ENCODE measurements at regions not wholly inside any gene's neighbourhood (a gene's known extent, or its start where the extent isn't known, plus 50 kb on each side); places are given as distances from the start of the nearest gene placed in this dataset.

GRCh38 chr9:10744669-10745068 is 131.9 kb upstream of the PTPRD start:
- Mint-ChIP-seq H3K9me3 (peaks cover 2 to 19% (median 8%) of the 10 kb centered on the region in 7 donors), H3K4me1 (no peaks in the 10 kb centered on the region)
- no peak for DNase-seq

GRCh38 chr9:10753474-10753873 is 140.7 kb upstream of the PTPRD start:
- ATAC-seq (ENCODE audit: low read depth in 2 of 2) (no peak), DNase-seq (no peak)
- no peaks in the 10 kb centered on the region for H3K36me3 Mint-ChIP-seq
- H3K4me1 Mint-ChIP-seq, result no peaks in the 10 kb centered on the region
- H3K4me3 Mint-ChIP-seq, result no peak overlapping the region
- no peaks in the 10 kb centered on the region for H3K27me3 Mint-ChIP-seq
- no peak overlapping the region for H3K27ac Mint-ChIP-seq
- H3K9me3 Mint-ChIP-seq, result peaks cover 4 to 22% (median 10%) of the 10 kb centered on the region in 7 donors

More at GRCh38 chr9:10744669-10745068, 131.9 kb upstream of the PTPRD start:
- H3K27ac Mint-ChIP-seq, result no peak overlapping the region
- H3K4me3 Mint-ChIP-seq, result no peak overlapping the region
- peaks cover 0 to 4% of the 10 kb centered on the region in 2 donors for H3K36me3 Mint-ChIP-seq
- ATAC-seq (ENCODE audit: low read depth in 2 of 2), result no peak
- H3K27me3 Mint-ChIP-seq, result no peaks in the 10 kb centered on the region

- H3K27me3 Mint-ChIP-seq, result no peaks in the 10 kb centered on the region
- peaks cover 0 to 14% (median 5%) of the 10 kb centered on the region in 7 donors for H3K9me3 Mint-ChIP-seq
- DNase-seq, result no peak
- H3K4me1 Mint-ChIP-seq, result no peaks in the 10 kb centered on the region
- ATAC-seq (ENCODE audit: low read depth in 2 of 2), result no peak
- no peaks in the 10 kb centered on the region for H3K36me3 Mint-ChIP-seq
- no peak overlapping the region for H3K27ac Mint-ChIP-seq
- no peak overlapping the region for H3K4me3 Mint-ChIP-seq
Observed at GRCh38 chr9:10764481-10764880, 151.7 kb upstream of the PTPRD start.

GRCh38 chr9:10773136-10773535 is 160.3 kb upstream of the PTPRD start:
- Mint-ChIP-seq H3K4me3 (no peak overlapping the region), H3K9me3 (peaks cover 0 to 12% (median 0%) of the 10 kb centered on the region in 7 donors), H3K36me3 (no peaks in the 10 kb centered on the region), H3K27ac (no peak overlapping the region), H3K4me1 (no peaks in the 10 kb centered on the region), H3K27me3 (no peaks in the 10 kb centered on the region)
- no peak for DNase-seq
- ATAC-seq (ENCODE audit: low read depth in 2 of 2), result no peak

- DNase-seq, result no peak
- H3K4me1 Mint-ChIP-seq, result no peaks in the 10 kb centered on the region
- peaks cover 0 to 10% (median 0%) of the 10 kb centered on the region in 7 donors for H3K9me3 Mint-ChIP-seq
- H3K27me3 Mint-ChIP-seq, result no peaks in the 10 kb centered on the region
- H3K4me3 Mint-ChIP-seq, result no peak overlapping the region
- no peak for ATAC-seq (ENCODE audit: low read depth in 2 of 2)
- H3K36me3 Mint-ChIP-seq, result no peaks in the 10 kb centered on the region
- no peak overlapping the region for H3K27ac Mint-ChIP-seq
Observed at GRCh38 chr9:10774051-10774450, 161.2 kb upstream of the PTPRD start.

GRCh38 chr9:10785255-10785654 is 172.5 kb upstream of the PTPRD start:
- no peak for ATAC-seq (ENCODE audit: low read depth in 2 of 2)
- H3K27ac Mint-ChIP-seq, result no peak overlapping the region
- no peaks in the 10 kb centered on the region for H3K27me3 Mint-ChIP-seq
- no peaks in the 10 kb centered on the region for H3K36me3 Mint-ChIP-seq
- H3K4me1 Mint-ChIP-seq, result no peaks in the 10 kb centered on the region
- peaks cover 6 to 17% (median 10%) of the 10 kb centered on the region in 7 donors for H3K9me3 Mint-ChIP-seq
- no peak overlapping the region for H3K4me3 Mint-ChIP-seq
- no peak for DNase-seq

- no peak overlapping the region for H3K27ac Mint-ChIP-seq
- H3K27me3 Mint-ChIP-seq, result no peaks in the 10 kb centered on the region
- H3K9me3 Mint-ChIP-seq, result peaks cover 0 to 14% (median 4%) of the 10 kb centered on the region in 7 donors
- no peak overlapping the region for H3K4me3 Mint-ChIP-seq
- no peak for ATAC-seq (ENCODE audit: low read depth in 2 of 2)
- H3K36me3 Mint-ChIP-seq, result no peaks in the 10 kb centered on the region
- H3K4me1 Mint-ChIP-seq, result no peaks in the 10 kb centered on the region
- DNase-seq, result no peak
Observed at GRCh38 chr9:10793306-10793705, 180.5 kb upstream of the PTPRD start.

GRCh38 chr9:10804486-10804885 is 191.7 kb upstream of the PTPRD start:
- Mint-ChIP-seq H3K27me3 (no peaks in the 10 kb centered on the region), H3K4me3 (no peak overlapping the region), H3K4me1 (no peaks in the 10 kb centered on the region), H3K9me3 (peaks cover 0 to 7% (median 3%) of the 10 kb centered on the region in 7 donors), H3K36me3 (no peaks in the 10 kb centered on the region), H3K27ac (no peak overlapping the region)
- ATAC-seq (ENCODE audit: low read depth in 2 of 2), result no peak
- no peak for DNase-seq

- Mint-ChIP-seq H3K27ac (no peak overlapping the region), H3K27me3 (no peaks in the 10 kb centered on the region), H3K4me1 (no peaks in the 10 kb centered on the region), H3K9me3 (peaks cover 0 to 13% (median 0%) of the 10 kb centered on the region in 7 donors), H3K4me3 (no peak overlapping the region), H3K36me3 (no peaks in the 10 kb centered on the region)
- ATAC-seq (ENCODE audit: low read depth in 2 of 2) (no peak), DNase-seq (no peak)
Observed at GRCh38 chr9:10806868-10807267, 194.1 kb upstream of the PTPRD start.

- no peaks in the 10 kb centered on the region for H3K36me3 Mint-ChIP-seq
- no peaks in the 10 kb centered on the region for H3K27me3 Mint-ChIP-seq
- peaks cover 1 to 12% (median 5%) of the 10 kb centered on the region in 7 donors for H3K9me3 Mint-ChIP-seq
- no peak for ATAC-seq (ENCODE audit: low read depth in 2 of 2)
- no peak overlapping the region for H3K4me3 Mint-ChIP-seq
- no peak for DNase-seq
- H3K27ac Mint-ChIP-seq, result no peak overlapping the region
- H3K4me1 Mint-ChIP-seq, result no peaks in the 10 kb centered on the region
Observed at GRCh38 chr9:10818206-10818605, 205.4 kb upstream of the PTPRD start.

- peaks cover 0 to 10% (median 4%) of the 10 kb centered on the region in 7 donors for H3K9me3 Mint-ChIP-seq
- H3K4me1 Mint-ChIP-seq, result no peaks in the 10 kb centered on the region
- DNase-seq, result no peak
- no peak overlapping the region for H3K4me3 Mint-ChIP-seq
- H3K36me3 Mint-ChIP-seq, result no peaks in the 10 kb centered on the region
- no peak overlapping the region for H3K27ac Mint-ChIP-seq
- no peaks in the 10 kb centered on the region for H3K27me3 Mint-ChIP-seq
- no peak for ATAC-seq (ENCODE audit: low read depth in 2 of 2)
Observed at GRCh38 chr9:10835791-10836463, 223.1 kb upstream of the PTPRD start.

GRCh38 chr9:10843151-10843550 is 230.3 kb upstream of the PTPRD start:
- H3K27ac Mint-ChIP-seq, result no peak overlapping the region
- no peaks in the 10 kb centered on the region for H3K36me3 Mint-ChIP-seq

GRCh38 chr9:10855847-10856246 is 243.0 kb upstream of the PTPRD start:
- Mint-ChIP-seq H3K9me3 (peaks cover 0 to 9% (median 5%) of the 10 kb centered on the region in 7 donors), H3K27me3 (no peaks in the 10 kb centered on the region), H3K4me3 (no peak overlapping the region), H3K36me3 (no peaks in the 10 kb centered on the region), H3K27ac (peak overlapping the region in 1 of 6 donors; percentile 4), H3K4me1 (no peaks in the 10 kb centered on the region)
- no peak for DNase-seq
- ATAC-seq (ENCODE audit: low read depth in 2 of 2), result no peak

More at GRCh38 chr9:10843151-10843550, 230.3 kb upstream of the PTPRD start:
- Mint-ChIP-seq H3K4me1 (no peaks in the 10 kb centered on the region), H3K27me3 (no peaks in the 10 kb centered on the region), H3K9me3 (peaks cover 0 to 4% (median 0%) of the 10 kb centered on the region in 7 donors), H3K4me3 (no peak overlapping the region)
- DNase-seq, result no peak
- ATAC-seq (ENCODE audit: low read depth in 2 of 2), result no peak

- no peaks in the 10 kb centered on the region for H3K4me1 Mint-ChIP-seq
- no peak for DNase-seq
- no peaks in the 10 kb centered on the region for H3K27me3 Mint-ChIP-seq
- no peaks in the 10 kb centered on the region for H3K36me3 Mint-ChIP-seq
- H3K27ac Mint-ChIP-seq, result no peak overlapping the region
- no peak for ATAC-seq (ENCODE audit: low read depth in 2 of 2)
- H3K4me3 Mint-ChIP-seq, result no peak overlapping the region
- H3K9me3 Mint-ChIP-seq, result peaks cover 0 to 9% (median 5%) of the 10 kb centered on the region in 7 donors
Observed at GRCh38 chr9:10858817-10859216, 246.0 kb upstream of the PTPRD start.

Measured in naive B cell (primary cell).